HG03025 (cell line): ENCODE measurements at regions not wholly inside any gene's neighbourhood (a gene's known extent, or its start where the extent isn't known, plus 50 kb on each side); places are given as distances from the start of the nearest gene placed in this dataset.

Experiments used
- ATAC-seq: cut with Tn5 transposase; IDR thresholded peaks from one replicate; pipeline ENCODE4 v1.9.1; 2021; ENCODE audit warnings: mild to moderate bottlenecking, moderate library complexity; ENCODE audit not compliant: unreplicated experiment, low FRiP score

- peak; percentile 45 for ATAC-seq
Measured at GRCh38 chr1:38559446-38560165, 300.0 kb downstream of the RRAGC start.

DNA sequence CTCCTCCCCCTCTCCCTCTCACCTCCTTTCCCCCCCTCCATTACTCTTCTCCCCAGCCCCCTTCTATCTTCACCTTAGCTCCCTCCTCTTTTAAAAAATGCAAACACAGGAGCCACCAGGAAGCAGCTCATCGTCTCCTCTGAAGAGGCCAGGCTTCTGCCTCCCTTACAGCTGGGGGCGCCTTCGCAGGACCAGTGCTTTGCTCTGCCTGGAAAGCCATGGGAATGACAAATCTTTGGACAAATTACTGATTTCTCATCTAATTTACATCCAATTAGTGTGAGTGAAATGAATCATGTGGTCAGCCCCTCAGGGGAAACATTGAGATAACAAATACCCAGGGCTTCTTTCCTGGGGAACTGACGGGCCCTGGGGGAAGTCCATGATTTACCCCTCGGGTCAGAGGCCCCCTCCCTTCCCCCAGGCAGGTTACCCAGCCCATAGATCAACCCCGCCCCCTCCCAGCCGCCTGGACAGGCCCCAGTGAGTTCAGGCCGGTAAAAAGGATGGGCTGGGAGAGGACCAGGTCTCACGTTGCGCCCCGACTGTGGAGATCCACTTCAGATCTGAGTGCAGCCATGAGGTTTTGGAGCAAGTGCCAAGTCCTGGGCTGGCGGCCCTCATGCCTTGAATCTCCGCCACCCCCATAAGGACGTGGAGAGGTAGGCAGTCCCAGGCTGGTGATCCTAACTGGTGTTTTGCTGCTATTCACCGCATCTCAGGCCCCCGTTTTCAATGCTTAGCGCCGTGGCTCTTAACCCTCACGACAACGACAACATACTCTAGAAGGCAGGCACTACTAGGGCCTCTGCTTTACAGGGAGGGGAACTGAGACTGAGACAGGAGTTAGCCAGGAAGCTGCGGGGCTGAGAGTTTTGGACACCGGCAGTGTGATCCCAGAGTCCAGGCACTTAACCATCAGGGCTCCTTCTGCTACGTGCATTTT lies 300.8 kb downstream of the RRAGC start:
- ATAC-seq = peak; percentile 59

DNA sequence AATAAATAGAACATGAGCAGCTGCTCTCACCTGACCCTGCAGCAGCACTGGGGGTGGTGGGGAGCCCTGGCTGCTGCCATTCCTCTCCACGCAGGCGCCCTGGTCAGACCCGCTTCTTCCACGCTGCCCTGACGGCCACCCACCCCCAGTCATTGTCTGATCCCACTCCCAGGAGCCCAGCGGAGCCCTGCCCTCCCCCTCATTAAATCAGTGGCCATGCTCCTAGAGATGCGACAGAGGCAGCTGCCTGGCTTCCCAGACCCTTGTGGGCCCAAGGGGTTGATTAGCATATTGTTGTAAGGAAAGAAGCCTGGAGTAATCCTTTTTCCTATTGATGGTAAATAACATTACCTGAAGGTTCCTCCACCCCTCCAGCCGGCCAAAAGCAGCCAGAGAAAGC lies 301.5 kb downstream of the RRAGC start:
- ATAC-seq = no peak

GRCh38 chr1:38555594-38555993 lies 304.0 kb downstream of the RRAGC start:
- no peak for ATAC-seq

- ATAC-seq = no peak
Measured at GRCh38 chr1:38555130-38555529, 304.4 kb downstream of the RRAGC start.

DNA sequence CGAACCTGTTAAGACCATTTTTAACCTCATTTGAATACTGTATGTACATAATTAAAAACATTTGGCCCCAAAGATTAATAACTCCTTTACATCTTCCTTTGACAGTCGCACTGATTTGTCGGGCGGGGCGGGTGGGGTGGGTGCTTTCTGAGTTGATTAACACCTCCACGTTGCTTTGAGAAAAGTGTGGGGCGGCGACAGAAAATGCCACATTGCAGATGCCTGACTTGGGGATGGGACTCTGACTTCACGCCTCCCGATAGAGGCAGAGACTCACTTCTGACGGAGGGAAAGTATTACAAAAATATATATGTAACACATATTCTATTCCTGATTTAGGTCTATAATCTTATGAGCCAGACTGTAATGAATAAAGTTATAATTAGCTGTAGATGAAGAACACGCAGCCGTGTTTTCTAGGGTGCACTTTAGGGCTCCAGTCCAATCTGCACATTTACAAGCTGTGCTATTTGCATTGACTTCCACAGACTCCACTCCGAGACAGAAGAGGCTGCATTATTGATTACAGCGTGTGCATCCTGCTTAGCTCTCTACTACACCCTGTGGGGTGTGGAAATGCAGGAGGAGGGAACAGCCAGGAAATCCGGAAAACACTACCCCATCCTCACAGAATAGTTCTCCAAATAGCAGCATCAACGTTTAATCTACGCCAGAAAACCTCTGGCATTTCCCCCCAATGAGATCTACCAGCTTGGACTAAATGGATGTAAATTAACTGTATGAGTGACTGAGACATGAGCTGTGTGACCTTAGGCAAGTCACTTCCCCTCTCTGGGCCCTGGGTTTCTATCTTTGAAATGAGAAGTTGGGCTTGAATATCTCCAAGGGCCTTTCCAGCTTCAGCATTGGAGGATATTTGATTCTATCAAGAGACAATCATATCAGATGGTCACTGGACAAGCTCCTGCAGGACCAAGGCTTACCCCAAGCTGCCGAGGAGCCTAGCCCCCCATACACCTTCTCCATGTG lies 308.0 kb downstream of the RRAGC start:
- ATAC-seq = no peak

DNA sequence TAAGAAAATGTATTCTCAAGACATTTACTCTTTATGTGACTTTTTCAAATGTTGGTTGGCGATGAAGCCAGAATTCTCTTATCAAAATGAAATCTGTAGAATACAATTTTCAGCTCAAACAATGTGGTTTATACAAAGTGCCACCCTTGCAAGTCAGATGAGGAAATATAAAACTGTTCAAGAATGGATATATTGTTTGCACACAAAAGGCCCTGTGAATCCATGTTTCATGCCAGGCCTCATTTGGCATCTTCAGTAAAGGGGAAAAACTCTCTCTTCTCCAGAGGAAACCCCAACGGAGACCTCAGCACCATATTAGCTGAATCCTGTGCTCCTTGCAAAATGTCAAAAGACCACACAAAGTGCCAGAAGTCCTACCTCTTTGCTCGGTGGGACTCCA lies 310.4 kb downstream of the RRAGC start:
- ATAC-seq = no peak

DNA sequence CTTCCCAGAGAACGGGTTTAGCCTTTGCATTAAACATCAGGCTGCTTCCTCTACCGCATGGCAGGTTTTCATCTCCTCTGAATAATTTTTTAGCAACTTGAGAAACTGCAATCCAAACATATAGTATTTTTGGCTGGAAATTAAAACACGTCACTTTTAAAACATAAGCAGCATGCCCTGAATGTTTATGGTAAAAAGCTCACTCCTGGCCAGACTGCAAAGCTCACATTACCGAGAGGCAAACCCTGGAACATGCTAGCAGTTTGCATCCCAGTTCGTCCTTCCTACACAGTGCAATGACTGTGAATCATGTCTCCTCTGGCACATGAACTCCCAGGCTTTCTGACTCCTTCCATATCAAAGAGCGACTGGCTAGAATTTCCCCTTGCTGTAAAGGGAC lies 312.3 kb downstream of the RRAGC start:
- ATAC-seq = no peak

DNA sequence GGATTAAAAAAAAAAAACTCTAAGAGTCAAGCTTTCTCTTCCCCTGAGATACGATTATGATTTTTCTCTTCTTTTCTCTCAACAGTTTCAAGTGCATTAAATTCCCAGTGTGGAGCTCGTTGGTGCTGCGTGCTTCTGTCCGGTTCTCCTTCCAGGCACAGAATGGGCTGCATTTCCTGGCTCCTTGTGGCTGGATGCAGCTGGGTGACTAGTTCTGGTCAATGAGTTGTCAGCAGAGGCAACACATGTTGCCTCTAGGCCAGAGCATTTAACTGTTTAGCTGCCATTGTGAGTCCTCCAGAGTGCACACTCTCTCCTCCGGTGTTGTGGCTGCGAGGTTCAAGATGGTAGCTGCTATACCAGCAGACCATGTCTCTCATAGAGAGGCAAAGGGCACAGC lies 312.9 kb downstream of the RRAGC start:
- ATAC-seq = no peak

DNA sequence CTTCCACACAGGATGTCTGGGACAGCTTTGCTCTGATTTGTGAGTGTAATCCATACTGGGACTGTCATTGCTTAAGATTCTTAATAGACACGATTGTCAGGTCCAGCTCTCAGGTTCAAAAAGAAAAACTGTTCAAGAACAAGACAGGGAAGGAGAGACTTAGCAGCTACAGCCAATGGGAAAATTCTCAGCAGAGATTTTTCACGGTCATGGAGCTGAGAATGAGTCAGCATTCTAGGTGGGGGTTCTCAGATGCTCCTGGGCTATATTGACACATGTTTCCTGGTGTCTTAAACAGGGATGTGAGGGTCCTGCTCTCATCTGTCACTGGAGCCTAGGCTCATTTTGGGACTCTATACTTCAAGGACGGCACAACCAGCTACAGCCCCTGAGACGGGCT lies 318.3 kb downstream of the RRAGC start:
- no peak for ATAC-seq

DNA sequence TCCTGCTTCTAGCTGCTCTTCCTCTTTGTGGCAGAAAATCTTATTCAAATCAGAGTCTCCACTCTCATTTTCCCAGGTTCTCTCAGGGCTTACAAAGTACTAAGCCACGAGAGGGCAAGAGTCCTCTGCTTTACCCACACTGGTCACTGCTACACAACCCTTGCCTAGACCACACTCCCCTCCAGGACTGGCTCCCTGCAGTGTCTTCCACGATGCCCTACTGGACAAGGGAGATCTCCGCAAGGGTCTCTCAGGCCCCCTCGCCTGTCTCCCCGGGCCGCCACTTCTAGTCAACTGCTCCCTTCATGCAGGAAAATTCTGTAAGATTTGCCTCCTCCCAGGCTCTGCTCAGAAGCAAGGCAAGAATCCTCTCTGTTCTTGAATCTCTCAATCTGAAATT lies 319.6 kb downstream of the RRAGC start:
- ATAC-seq = no peak

DNA sequence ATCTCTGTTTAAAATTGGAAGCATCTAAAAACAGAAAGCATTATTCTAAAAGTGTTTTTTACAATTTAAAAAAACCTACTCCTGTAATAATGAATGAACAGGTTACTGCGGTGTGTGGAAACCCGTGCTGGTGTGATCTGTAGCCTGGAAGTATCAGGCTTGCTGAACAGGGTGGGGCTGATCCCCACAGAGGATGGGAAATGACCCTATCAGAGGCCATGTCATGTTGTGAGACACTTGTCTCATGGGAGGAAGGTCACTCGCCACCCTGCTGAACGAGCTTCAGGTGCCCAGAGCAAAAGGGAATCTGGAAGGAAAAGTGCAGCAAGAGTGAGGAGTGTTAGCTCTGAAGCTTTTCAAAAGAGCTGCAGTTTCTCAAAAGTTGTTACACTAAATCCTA lies 320.7 kb downstream of the RRAGC start:
- ATAC-seq = no peak

- ATAC-seq = no peak
Measured at GRCh38 chr1:38536089-38536488, 323.5 kb downstream of the RRAGC start.

DNA sequence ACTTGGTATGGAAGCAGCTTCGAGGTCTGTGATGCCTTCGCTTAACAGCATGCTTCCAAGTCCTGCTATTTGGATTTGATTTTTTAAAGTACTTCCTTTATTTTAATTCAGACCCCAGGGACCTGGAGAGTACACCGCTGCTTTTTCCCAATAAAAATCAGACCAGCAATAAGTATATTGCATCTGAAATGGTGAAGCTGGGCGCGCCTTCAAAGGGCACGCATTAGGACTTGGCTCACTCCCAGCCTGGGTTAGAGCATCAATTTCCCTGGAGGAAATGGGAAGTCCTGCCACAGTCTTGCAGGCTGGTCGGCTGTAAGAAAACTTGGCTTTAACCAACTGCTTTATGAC lies 325.1 kb downstream of the RRAGC start:
- ATAC-seq = no peak

GRCh38 chr1:38533772-38534472 lies 325.6 kb downstream of the RRAGC start:
- no peak for ATAC-seq

GRCh38 chr1:38530957-38531356 lies 328.6 kb downstream of the RRAGC start:
- no peak for ATAC-seq

DNA sequence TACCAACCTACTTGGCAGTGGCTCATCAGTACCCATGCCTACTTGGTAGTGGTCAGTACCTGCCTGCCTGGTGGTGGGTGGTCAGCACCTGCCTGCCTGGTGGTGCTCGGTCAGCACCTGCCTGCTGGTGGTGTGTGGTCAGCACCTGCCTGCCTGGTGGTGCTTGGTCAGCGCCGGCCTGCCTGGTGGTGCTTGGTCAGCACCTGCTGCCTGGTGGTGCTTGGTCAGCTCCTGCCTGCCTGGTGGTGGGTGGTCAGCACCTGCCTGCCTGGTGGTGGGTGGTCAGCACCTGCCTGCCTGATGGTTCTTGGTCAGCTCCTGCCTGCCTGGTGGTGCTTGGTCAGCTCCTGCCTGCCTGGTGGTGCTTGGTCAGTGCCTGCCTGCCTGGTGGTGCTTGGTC lies 329.6 kb downstream of the RRAGC start:
- ATAC-seq = no peak

DNA sequence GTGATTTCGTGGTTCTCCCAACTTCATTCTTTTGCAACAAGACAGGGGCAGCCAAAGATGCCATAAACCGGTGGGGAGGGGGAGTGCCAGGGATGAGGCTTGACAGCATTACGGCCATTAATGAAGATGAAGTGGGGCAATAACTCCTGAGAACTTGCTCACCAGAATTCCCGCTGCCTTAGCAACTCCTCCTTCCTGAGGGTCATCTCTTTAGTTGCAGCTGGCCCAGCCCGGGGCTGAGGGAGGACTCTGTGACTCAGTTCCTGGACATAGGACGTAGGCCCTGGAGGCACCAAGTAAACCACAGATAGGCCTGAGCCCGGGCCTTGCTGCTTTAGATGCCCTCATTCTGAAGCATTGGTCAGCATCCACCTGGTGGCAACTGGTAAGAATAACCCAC lies 330.2 kb downstream of the RRAGC start:
- ATAC-seq = no peak

DNA sequence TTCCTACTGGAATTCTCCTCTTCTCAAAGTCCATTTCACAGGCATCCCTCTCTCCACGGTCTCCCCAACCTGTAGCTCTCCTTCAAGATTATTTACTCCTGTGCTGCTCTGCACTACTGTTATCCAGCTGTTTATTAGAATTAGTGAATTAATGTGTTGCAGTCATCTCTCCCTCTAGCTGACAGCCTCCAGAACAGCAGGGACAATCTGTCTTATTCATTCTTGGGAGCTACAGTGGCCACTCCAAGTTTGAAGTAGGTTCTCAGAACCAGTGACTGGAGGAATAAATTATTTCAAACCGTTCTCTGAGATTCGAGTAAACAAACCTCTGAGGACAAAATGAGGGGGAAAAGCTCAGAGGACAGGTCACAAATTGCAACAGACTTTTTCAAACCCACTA lies 330.9 kb downstream of the RRAGC start:
- ATAC-seq = no peak

- ATAC-seq = no peak
Measured at GRCh38 chr1:38527373-38527966, 332.1 kb downstream of the RRAGC start.
